Keratinocyte (primary cell): ENCODE measurements at regions not wholly inside any gene's neighbourhood (a gene's known extent, or its start where the extent isn't known, plus 50 kb on each side); places are given as distances from the start of the nearest gene placed in this dataset.

Experiments used
- DNase-seq: peaks from one replicate; pipeline ENCODE4 v3.0.0-alpha.2; 2011; ENCODE audit warnings: low read depth, missing footprints, low spot score
- FAIRE-seq: peaks from 2 replicates; lab custom pipeline; 2011; peaks lifted over from hg19 to GRCh38; lab: Jason Lieb, UNC
- H2AFZ ChIP-seq: 2 replicates; pipeline ENCODE4 v1.6.0; 2012; ENCODE audit warnings: low read length, control low read depth, inconsistent platforms; ENCODE audit not compliant: control insufficient read depth
- H3K27ac ChIP-seq: 2 replicates; pipeline ENCODE4 v1.5.1; 2011; ENCODE audit warnings: low read length; ENCODE audit not compliant: control insufficient read depth, insufficient read depth
- H3K27me3 ChIP-seq: 3 replicates; pipeline ENCODE4 v1.6.0; 2011; ENCODE audit warnings: low read length; ENCODE audit not compliant: control insufficient read depth, insufficient read depth; ENCODE audit errors: extremely low read depth
- H3K36me3 ChIP-seq, 2 experiments: 2 replicates in 1 of 2; 3 replicates in 1 of 2; pipeline ENCODE4 v1.5.1; 2011; ENCODE audit warnings: low read length in 2 of 2, mild to moderate bottlenecking in 1 of 2; ENCODE audit not compliant: control insufficient read depth in 2 of 2, insufficient read depth in 2 of 2; ENCODE audit errors: extremely low read depth in 1 of 2
- H3K4me1 ChIP-seq: 3 replicates; pipeline ENCODE4 v1.5.1; 2011; ENCODE audit warnings: low read length; ENCODE audit not compliant: control insufficient read depth, insufficient read depth; ENCODE audit errors: extremely low read depth
- H3K4me2 ChIP-seq: 3 replicates; pipeline ENCODE4 v1.6.0; 2011; ENCODE audit warnings: low read depth, low read length; ENCODE audit not compliant: control insufficient read depth, insufficient read depth; ENCODE audit errors: extremely low read depth
- H3K4me3 ChIP-seq, 3 experiments: fragments of 200-600 bp in 1 of 3; sonication (generic) in 1 of 3; 2 replicates in 2 of 3; 3 replicates in 1 of 3; pipeline ENCODE4 v1.5.1; 2011 to 2016; ENCODE audit warnings: low read length in 3 of 3, mild to moderate bottlenecking in 3 of 3, control low read depth in 2 of 3, inconsistent platforms in 1 of 3, low read depth in 1 of 3, mixed read lengths in 1 of 3, mixed run types in 1 of 3, moderate library complexity in 1 of 3; ENCODE audit not compliant: control insufficient read depth in 2 of 3, insufficient read depth in 2 of 3; ENCODE audit errors: extremely low read depth in 1 of 3
- H3K79me2 ChIP-seq: 2 replicates; pipeline ENCODE4 v1.6.0; 2012; ENCODE audit warnings: low read length; ENCODE audit not compliant: control insufficient read depth, insufficient read depth
- H3K9ac ChIP-seq: 3 replicates; pipeline ENCODE4 v1.6.0; 2011; ENCODE audit warnings: low read length; ENCODE audit not compliant: control insufficient read depth, insufficient read depth; ENCODE audit errors: extremely low read depth
- H3K9me1 ChIP-seq: 3 replicates; pipeline ENCODE4 v1.6.0; 2011; ENCODE audit warnings: low read length; ENCODE audit not compliant: control insufficient read depth, insufficient read depth; ENCODE audit errors: extremely low read depth
- H3K9me3 ChIP-seq: 2 replicates; pipeline ENCODE4 v1.5.1; 2012; ENCODE audit warnings: low read depth, low read length; ENCODE audit not compliant: control insufficient read depth
- H4K20me1 ChIP-seq: 3 replicates; pipeline ENCODE4 v1.6.0; 2011; ENCODE audit warnings: low read length; ENCODE audit not compliant: control insufficient read depth, insufficient read depth; ENCODE audit errors: extremely low read depth
- CTCF ChIP-seq, 3 experiments: IDR thresholded peaks in 1 of 3; conservative IDR thresholded peaks in 1 of 3; optimal IDR thresholded peaks in 1 of 3; 2 replicates in 2 of 3; 3 replicates in 1 of 3; pipeline versions ENCODE3 to v1.5.1; 2011; ENCODE audit warnings: low read length in 3 of 3, mild to moderate bottlenecking in 3 of 3, moderate library complexity in 2 of 3, control low read depth in 1 of 3, inconsistent platforms in 1 of 3; ENCODE audit not compliant: insufficient read depth in 2 of 3; ENCODE audit errors: extremely low read depth in 1 of 3
- EZH2 ChIP-seq: IDR thresholded peaks from one replicate; pipeline ENCODE4 v1.6.1; 2012; ENCODE audit warnings: inconsistent platforms, mild to moderate bottlenecking, low read length, moderate library complexity
- dilution Hi-C: fragments of 300-500 bp; cut with MboI; formaldehyde crosslinking; loops from one replicate; pipeline ENCODE4 v1.7.0; 2020; ENCODE audit warnings: low sequenced_read_pairs; ENCODE audit not compliant: extremely low pct_ligation_motif_present

DNA sequence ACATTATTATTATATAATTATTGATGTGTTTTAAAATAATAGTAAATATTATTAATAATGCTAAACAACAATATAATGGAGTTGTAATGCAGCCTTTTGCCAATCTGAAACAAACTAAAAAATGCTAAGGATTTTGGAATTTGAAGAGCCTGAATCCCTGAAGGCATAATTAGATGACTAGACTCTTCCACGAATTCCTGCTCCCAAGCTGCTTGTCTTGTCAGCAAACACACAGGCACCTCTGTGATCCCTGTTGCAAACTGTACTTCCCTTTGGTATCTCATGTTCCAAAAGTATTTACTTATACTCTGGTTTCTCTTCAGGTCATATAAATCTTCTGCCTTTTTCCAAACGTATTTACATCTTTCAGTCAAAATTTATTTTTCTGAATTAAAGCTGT, 1862.4 kb downstream of the OLFM4 start:
- dilution Hi-C loops, result no loop called here

GRCh38 chr13:54901316-54901715, 1872.7 kb downstream of the OLFM4 start:
- H4K20me1 ChIP-seq, result no peaks in the 10 kb centered on the region
- no peak for DNase-seq

More for the DNA sequence above, 1862.4 kb downstream of the OLFM4 start:
- Histone ChIP-seq H3K27me3 (no peaks in the 10 kb centered on the region), H4K20me1 (no peaks in the 10 kb centered on the region), H3K36me3 (no peaks in the 10 kb centered on the region), H3K27ac (no peak overlapping the region), H3K4me1 (no peaks in the 10 kb centered on the region), H3K9me3 (no peaks in the 10 kb centered on the region), H3K4me2 (no peak overlapping the region), H3K9ac (no peak overlapping the region), H3K79me2 (no peaks in the 10 kb centered on the region), H3K4me3 (no peak overlapping the region), H2AFZ (no peak overlapping the region), H3K9me1 (no peaks in the 10 kb centered on the region)
- FAIRE-seq (no peak), DNase-seq (no peak)
- TF ChIP-seq EZH2 (no peak), CTCF (optimal IDR thresholded peaks at IDR 0.05 in 1 of 3, IDR thresholded peaks at IDR 0.05 in 1 of 3, conservative IDR thresholded peaks at IDR 0.05 in 1 of 3; ENCODE audit: extremely low read depth in 1 of 3, insufficient read depth in 2 of 3, low read length in 3 of 3) (no peak)

More at GRCh38 chr13:54901316-54901715, 1872.7 kb downstream of the OLFM4 start:
- Histone ChIP-seq H3K27ac (no peak overlapping the region), H3K4me2 (no peak overlapping the region), H3K9me1 (no peaks in the 10 kb centered on the region), H3K9ac (no peak overlapping the region), H2AFZ (no peak overlapping the region), H3K79me2 (no peaks in the 10 kb centered on the region), H3K4me3 (no peak overlapping the region), H3K4me1 (no peaks in the 10 kb centered on the region), H3K27me3 (no peaks in the 10 kb centered on the region), H3K9me3 (peaks cover 1% of the 10 kb centered on the region), H3K36me3 (no peaks in the 10 kb centered on the region)
- dilution Hi-C loops, result no loop called here
- FAIRE-seq, result no peak
- TF ChIP-seq EZH2, result no peak
- no peak for TF ChIP-seq CTCF (optimal IDR thresholded peaks at IDR 0.05 in 1 of 3, IDR thresholded peaks at IDR 0.05 in 1 of 3, conservative IDR thresholded peaks at IDR 0.05 in 1 of 3; ENCODE audit: extremely low read depth in 1 of 3, insufficient read depth in 2 of 3, low read length in 3 of 3)
